HFF-Myc (cell line): ENCODE measurements at regions not wholly inside any gene's neighbourhood (a gene's known extent, or its start where the extent isn't known, plus 50 kb on each side); places are given as distances from the start of the nearest gene placed in this dataset.

Source experiments
- DNase-seq: peaks from one replicate; pipeline ENCODE4 v3.0.0-alpha.2; 2011; ENCODE audit warnings: low read depth; ENCODE audit errors: extremely low read depth
- H3K4me3 ChIP-seq: replicated peaks from 2 replicates; pipeline ENCODE4 v1.5.1; 2011; ENCODE audit warnings: low read depth, mild to moderate bottlenecking, control low read depth, low read length
- TF ChIP-seq, protein P1 (sequence below): IDR thresholded peaks from 2 replicates; pipeline ENCODE4 v1.5.1; 2012; ENCODE audit warnings: mild to moderate bottlenecking, low read depth, low read length, control low read depth; ENCODE audit errors: missing control alignments

DNA sequence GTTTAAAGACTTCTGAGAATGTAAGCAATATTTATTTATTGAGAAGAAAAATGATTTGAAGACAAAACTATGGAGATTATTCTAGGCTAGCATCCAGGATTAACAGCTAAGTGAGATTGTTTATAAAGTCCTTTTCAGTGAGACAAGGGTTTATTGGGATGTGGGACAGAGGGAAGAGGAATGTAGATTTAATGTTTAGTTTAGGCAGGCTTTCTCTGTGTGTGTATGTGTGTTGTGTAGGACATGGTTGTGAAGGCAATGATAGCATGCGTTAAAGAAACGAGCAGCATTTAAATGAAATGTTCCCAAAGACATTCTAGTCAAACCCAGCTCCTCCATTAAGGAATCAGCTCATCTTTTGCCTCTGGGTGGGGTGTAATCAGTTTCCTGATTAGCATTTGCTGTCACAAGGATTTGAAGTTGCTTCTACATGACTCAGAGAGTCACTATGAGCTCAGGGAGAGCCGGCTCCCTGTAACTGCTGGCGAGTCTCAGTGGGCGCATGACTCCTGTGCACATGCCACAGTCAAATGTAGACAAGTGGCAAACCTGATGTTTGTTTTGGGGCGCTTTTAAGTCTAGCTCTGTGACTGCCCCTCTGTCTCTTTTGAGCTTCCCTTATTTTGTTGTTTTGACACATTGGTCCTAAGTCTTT lies 442.2 kb upstream of the CELF4 start:
- DNase-seq = no peak
- TF ChIP-seq, protein P1, sequence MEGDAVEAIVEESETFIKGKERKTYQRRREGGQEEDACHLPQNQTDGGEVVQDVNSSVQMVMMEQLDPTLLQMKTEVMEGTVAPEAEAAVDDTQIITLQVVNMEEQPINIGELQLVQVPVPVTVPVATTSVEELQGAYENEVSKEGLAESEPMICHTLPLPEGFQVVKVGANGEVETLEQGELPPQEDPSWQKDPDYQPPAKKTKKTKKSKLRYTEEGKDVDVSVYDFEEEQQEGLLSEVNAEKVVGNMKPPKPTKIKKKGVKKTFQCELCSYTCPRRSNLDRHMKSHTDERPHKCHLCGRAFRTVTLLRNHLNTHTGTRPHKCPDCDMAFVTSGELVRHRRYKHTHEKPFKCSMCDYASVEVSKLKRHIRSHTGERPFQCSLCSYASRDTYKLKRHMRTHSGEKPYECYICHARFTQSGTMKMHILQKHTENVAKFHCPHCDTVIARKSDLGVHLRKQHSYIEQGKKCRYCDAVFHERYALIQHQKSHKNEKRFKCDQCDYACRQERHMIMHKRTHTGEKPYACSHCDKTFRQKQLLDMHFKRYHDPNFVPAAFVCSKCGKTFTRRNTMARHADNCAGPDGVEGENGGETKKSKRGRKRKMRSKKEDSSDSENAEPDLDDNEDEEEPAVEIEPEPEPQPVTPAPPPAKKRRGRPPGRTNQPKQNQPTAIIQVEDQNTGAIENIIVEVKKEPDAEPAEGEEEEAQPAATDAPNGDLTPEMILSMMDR = no peak
- H3K4me3 ChIP-seq = no peak overlapping the region

DNA sequence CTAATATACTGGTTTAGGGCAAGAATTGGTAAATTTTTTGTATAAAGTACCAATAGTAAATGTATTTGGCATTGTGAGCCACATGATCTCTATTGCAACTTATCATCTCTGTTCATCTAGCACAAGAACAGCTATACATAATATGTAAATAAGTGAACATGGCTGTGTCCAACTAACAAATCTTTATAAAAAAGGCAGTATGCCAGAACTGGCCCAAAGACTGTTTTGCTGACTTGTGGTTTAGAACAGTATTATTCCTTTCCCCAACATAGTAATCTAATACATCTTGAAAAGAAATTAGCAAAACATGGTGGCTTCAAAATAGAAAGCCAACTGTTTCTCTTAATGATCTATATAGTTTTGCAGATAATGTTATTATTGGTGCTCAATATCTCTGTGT lies 441.4 kb upstream of the CELF4 start:
- H3K4me3 ChIP-seq = no peak overlapping the region
- no peak for DNase-seq
- TF ChIP-seq, protein P1 = no peak

DNA sequence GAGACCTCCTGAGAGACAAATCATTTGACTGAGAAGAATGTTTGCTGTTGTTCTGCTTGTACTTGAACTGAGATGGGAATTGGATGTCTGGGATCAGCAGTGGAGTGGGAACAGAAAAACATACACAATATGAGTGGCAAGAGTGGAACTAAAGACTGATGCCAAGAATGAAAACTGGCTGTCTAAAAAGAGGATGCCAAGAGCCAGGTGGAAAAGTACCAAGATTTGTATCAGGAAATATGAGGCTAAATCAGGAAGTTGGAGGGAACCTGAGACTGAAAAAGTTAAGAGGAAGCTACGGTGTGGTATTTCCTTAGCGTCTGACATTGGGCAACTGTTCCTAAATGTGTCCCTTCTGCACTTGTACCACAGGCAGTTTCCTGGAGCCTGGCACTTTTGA lies 440.9 kb upstream of the CELF4 start:
- H3K4me3 ChIP-seq = no peak overlapping the region
- no peak for DNase-seq
- TF ChIP-seq, protein P1 = no peak

DNA sequence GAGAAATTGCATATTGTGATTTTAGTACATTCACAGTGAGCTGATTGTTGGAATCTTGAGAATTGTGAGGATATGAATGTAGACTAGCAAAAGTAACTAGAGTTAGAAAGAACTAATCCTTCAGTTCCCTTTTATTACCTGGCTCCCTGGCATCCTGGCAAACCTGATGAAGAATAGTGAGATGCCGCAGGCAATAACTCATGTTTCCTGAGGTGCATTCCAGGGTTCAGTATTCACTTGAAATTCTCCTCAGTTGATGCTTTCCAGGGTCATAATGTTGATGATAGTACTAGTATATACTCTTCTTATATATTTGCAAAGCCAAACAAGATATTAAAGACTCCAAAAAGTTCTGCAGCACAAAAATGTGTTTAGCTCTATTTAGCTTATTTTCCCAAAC lies 432.1 kb upstream of the CELF4 start:
- TF ChIP-seq, protein P1 = no peak
- H3K4me3 ChIP-seq = no peak overlapping the region
- no peak for DNase-seq

DNA sequence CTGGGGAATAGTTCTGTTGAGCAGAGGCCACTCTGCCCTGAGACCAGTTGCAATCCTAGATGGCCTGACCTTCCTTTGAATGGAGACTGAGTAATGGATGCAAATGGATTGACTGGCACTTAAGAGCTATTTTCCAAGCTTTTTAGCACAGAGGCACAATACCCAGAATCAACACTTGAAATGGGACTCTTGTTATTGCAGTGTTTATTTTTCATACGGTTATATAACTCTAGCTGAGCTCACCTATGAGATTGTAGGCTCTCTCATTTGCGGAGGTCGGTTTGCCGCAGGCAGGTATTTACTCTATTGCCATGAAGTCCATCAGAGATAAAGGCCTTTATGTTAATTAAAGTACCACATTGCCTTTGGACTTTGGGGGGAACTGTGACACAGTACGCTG lies 422.3 kb upstream of the CELF4 start:
- DNase-seq = no peak

DNA sequence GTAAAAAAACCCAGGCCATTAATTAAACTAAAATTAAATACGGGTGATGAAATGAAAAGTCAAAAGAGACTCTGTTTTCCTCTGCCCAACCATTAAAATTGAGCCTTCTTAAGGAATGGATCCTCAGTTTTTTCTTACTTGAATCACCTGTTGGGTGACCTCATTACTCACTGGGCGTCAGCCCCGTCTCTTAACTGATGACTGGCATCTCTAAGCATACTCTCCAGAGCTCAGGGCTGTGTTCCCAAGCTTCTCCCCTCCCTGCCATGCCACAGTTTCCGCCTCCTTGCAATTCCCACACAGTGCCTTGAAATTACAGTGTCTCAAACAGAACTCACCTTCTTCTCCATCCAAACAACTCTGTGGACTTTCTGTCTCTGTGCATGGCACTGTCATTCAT lies 421.1 kb upstream of the CELF4 start:
- TF ChIP-seq, protein P1 = no peak
- no peak overlapping the region for H3K4me3 ChIP-seq
- no peak for DNase-seq

More for the DNA sequence above, 422.3 kb upstream of the CELF4 start:
- TF ChIP-seq, protein P1 = no peak
- H3K4me3 ChIP-seq = no peak overlapping the region

DNA sequence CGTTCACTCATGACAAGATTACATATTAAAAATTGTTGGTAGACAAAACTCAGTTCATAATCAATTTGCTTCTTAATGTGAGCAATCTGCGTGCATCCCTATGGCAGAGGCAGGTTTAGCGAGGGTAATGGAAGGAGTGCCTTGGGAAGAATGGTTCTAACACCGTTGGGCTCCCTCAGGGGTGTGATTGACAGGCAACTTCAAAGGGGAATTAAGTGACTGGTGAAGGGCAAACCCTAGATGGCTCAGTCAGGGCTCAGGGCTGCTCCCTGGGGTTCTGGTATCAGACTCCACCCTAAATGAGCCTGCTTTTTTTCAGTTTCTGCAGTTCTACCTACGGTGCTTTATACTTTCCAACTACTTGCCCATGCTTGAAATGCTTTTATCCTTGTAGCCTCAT lies 419.5 kb upstream of the CELF4 start:
- TF ChIP-seq, protein P1 = no peak
- no peak overlapping the region for H3K4me3 ChIP-seq
- DNase-seq = no peak
